ENCODE measurements at regions not wholly inside any gene's neighbourhood (a gene's known extent, or its start where the extent isn't known, plus 50 kb on each side); places are given as distances from the start of the nearest gene placed in this dataset.
"Not testable (repeated sequence)": the region's sequence is repeated elsewhere in the genome, so short reads cannot be mapped to it uniquely, and the experiment has no call there.

GRCh38 chr2:225894236-225894980 is 494.9 kb downstream of the NYAP2 start:
- no peak for DNase-seq

DNA sequence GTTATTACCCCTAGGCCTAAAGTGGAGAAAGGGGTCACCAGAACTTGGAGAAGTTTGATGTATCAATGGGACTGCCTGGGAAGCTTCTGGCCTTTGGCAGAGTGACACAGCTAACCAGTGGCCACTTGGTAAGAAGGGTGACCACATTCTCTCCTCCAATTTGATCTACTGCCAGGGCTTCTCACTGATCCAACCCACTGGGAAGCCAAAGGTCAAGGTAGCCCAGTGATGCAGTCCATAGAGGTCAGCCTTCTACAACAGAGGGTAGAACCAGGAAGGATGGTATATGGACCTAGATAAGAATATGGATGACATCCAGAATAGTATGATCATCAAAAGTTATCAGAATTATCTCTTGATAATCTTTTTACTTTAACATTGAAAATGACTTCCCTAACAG is 493.6 kb downstream of the NYAP2 start:
- no peak for DNase-seq

DNA sequence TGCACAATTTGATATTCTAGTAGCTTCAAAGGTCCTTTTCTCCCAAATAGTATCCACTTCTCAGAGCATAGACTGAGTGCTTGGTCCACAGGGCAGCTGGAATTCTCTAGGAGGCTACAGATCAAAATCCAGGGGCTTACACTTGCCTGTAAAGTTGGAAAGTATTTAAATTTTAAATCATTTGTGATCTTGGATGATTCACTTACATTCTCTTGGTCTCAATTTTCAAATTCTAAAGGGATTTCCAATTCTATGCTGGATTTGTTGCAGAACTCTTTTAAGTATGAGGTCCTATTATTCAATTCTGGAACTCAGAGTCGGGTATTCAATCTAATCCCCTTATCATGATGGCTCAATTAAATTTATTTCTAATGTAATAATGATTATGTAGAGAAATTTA is 492.3 kb downstream of the NYAP2 start:
- no peak for DNase-seq

DNA sequence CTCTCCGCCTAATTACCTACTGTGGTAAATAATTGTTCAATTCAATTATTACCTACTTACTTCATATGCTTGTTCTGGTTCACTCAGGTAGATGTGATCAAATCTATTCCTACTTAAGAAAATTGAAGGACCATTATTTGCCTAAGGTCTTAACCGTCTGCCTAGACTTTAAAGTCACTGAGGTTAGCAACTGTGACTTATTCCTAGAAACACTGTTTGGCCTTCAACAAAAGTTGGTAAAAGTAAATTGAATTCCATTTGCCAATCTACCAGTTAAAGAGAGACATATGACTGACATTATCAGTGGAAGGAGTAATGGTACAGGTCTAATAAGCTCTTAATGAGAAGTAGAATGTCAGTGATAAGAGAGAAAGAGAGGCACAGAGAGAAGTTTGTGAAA is 491.5 kb downstream of the NYAP2 start:
- no peak for DNase-seq

DNA sequence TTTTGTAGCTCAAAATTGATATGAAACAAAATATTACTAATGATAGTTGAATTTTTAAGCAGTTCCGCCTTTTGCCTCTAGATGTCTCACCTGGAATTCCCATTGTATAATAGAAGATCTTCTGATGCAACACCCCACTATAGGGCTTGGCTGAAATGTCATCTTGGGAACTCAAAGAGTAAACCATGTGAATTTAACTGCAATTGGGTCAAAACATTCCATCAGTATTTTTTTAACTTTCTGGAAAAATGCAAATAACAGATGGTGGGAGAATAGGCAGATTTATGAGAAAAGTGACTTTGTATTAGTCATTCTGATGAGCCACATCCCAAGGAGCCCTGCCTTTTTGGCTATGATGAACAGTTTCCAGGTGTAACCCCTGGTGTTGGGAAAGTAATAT is 489.9 kb downstream of the NYAP2 start:
- DNase-seq = no peak

DNA sequence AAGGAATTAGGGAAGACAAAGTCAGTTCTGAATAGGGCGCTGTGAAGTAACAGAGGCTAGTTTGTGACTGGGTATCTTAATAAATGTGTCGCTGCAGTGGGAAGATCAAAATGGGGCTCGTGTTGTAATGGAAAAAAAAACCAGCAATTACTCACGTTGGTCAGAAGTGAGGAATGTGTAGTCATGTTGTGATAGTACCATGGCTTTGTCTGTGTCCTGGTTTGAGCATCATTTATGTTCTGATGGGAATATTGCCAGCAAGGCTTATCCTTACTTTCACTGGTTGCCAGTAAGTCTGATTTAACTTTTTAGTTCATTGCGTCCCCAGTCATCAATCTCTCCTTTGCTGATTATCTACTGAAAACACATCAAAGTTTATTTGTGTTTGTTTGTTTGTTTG is 467.6 kb downstream of the NYAP2 start:
- no peak for DNase-seq

GRCh38 chr2:225865468-225865867 is 466.0 kb downstream of the NYAP2 start:
- DNase-seq = no peak

DNA sequence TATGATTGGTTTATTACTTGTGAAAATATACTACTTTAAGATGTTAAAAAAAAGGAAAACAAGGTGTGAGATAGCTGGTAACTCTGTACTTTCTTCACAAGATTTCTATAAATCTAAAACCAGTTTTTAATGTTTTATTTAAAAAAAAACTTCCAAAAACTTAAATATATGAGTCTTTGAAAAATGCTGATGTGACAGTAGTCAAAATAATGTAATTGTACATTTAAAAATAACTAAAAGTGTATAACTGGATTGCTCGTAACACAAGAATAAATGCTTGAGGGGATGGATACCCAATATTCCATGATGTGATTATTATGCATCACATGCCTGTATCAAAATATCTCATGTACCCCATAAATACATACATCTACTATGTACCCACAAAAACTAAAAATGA is 464.9 kb downstream of the NYAP2 start:
- no peak for DNase-seq

- no peak for DNase-seq
These were observed 443.4 kb downstream of the NYAP2 start for GRCh38 chr2:225842939-225843338.

- no peak for DNase-seq
These were observed 441.8 kb downstream of the NYAP2 start for GRCh38 chr2:225841314-225841713.

- DNase-seq = no peak
These were observed 437.8 kb downstream of the NYAP2 start for GRCh38 chr2:225837328-225837727.

GRCh38 chr2:225824748-225825449 is 425.4 kb downstream of the NYAP2 start:
- no peak for DNase-seq

GRCh38 chr2:225821351-225821750 is 421.8 kb downstream of the NYAP2 start:
- no peak for DNase-seq

DNA sequence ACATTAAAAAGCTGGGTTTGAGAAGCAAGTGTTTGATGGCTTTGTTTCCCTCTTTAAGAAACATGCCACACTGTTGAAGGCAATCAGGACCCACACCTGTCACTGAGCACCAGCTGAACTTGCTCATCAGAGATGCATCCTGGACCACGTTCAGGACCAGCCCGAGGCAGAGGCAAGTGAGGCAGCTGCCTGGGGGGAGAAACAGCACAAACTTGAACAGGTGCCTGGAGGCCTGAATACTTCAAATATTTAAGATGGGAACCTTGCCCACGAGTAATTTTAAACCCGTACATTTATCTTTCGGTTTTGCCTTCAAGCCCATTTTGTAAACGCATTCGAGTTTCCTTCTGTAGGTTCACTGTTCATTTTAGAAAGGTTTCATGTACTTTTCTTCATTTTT is 421.3 kb downstream of the NYAP2 start:
- DNase-seq = no peak

GRCh38 chr2:225814554-225814953 is 415.0 kb downstream of the NYAP2 start:
- DNase-seq = no peak

GRCh38 chr2:225806105-225806504 is 406.6 kb downstream of the NYAP2 start:
- no peak for DNase-seq

- not testable (repeated sequence) for DNase-seq
These were observed 402.6 kb downstream of the NYAP2 start for GRCh38 chr2:225802076-225802475.

DNA sequence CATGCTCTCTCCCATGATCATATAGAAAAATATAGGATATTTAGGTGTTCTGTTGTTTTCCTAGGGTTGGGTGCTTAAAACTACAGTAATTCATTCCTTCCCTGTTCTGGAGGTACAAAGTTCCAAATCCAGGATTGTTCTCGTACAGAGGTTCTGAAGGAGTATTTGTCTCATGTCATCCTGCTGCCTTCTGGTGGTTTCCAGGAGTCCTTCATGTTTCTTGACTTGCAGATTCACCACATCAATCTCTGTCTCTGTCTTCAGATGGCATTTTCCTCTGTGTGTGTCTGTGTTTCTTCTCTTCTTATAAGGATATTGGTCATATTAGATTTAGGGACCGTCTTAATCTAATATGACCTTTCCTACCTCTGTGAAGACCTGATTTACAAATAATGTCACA is 397.9 kb downstream of the NYAP2 start:
- DNase-seq = no peak

DNA sequence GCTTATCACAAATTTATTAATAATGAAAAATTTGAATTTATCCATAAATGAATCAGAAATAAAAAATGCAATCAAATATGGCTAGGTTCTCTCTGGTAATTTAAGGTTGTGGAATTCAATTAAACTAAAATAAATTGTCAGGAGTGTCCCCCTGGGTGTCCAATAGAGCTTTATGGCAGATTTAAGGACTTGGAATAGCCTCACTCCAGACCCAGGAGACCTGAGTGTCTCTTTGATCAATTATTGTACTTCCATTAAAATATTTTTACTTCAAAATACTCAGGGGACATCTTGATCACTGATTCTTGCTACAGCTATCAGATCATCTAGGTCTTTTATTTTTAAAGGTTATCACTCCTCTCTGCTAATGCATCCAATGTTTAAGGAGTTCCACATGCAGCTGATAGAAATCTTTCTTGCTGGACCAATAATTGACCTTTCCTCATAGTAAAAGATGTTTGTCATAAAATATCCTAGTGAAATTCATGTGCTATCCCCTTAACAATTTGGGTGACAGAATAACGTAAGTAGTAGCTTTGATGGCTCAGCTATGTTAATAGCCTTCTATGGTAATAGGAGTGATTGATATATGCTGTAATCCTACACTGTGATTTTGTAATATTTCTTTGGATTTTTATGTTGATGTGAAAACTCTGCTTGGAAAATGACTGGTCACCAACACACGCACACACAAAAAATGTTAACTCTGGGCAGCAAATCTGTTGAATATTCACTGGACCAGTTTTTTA is 395.3 kb downstream of the NYAP2 start:
- DNase-seq = no peak

- DNase-seq = no peak
These were observed 394.4 kb downstream of the NYAP2 start for GRCh38 chr2:225793736-225794550.

- DNase-seq = no peak
These were observed 389.1 kb downstream of the NYAP2 start for GRCh38 chr2:225788571-225789094.

- DNase-seq = no peak
These were observed 388.0 kb downstream of the NYAP2 start for GRCh38 chr2:225787497-225787896.

DNA sequence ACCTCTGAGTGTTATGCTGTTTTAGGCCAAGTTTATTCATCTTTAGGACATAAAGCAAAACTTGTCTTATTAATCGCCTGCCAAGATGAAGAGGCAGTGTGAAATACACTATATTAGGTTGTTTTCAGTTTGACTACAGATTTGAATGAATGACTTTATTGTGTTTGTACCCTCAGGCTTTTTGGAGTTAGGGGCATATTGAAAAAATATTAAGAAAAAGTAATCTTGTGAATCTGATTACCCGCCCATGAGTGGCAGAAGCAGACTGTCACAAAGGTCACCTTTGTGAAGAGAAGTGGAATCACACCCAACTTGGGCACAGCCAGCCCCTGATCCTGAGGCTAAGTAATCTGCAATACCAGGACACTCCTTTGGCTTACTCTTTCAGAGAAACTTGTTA is 382.5 kb downstream of the NYAP2 start:
- no peak for DNase-seq

Measured in activated effector memory CD4-positive, alpha-beta T cell treated with Interleukin-2 at 50 U/mL for 16 hours (primary cell).